AG10803 (cell line): ENCODE measurements at regions not wholly inside any gene's neighbourhood (a gene's known extent, or its start where the extent isn't known, plus 50 kb on each side); places are given as distances from the start of the nearest gene placed in this dataset.

ENCODE experiments used
- DNase-seq: peaks from one replicate; pipeline ENCODE4 v3.0.0; 2010; ENCODE audit warnings: low read depth
- H3K4me3 ChIP-seq: 2 replicates; pipeline ENCODE4 v1.5.1; 2011; ENCODE audit warnings: mild to moderate bottlenecking, low read length, control low read depth
- TF ChIP-seq, protein P1 (sequence below): conservative IDR thresholded peaks from 2 replicates; pipeline ENCODE4 v1.5.1; 2011; ENCODE audit warnings: mild to moderate bottlenecking, low read length, control low read depth, inconsistent platforms

DNA sequence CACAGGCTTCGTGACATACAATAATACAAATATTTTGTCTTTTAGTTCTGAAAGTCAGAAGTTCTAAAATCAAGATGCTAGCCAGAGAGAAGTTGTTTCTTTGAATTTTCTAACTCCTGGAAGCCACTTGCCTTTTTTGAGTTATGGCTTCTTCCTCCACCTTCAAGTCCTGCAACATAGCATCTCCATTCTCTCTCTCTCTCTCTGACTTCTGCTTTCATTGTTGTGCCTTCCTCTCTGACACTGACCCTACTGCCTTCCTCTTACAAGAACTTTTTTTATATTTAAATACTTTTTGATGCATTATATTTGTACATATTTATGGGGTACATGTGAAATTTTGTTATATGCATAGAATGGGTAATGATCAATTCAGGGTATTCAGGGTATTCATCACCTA lies 205.9 kb downstream of the MAP2K6 start:
- no peak for DNase-seq
- H3K4me3 ChIP-seq: no peak overlapping the region
- TF ChIP-seq, protein P1, sequence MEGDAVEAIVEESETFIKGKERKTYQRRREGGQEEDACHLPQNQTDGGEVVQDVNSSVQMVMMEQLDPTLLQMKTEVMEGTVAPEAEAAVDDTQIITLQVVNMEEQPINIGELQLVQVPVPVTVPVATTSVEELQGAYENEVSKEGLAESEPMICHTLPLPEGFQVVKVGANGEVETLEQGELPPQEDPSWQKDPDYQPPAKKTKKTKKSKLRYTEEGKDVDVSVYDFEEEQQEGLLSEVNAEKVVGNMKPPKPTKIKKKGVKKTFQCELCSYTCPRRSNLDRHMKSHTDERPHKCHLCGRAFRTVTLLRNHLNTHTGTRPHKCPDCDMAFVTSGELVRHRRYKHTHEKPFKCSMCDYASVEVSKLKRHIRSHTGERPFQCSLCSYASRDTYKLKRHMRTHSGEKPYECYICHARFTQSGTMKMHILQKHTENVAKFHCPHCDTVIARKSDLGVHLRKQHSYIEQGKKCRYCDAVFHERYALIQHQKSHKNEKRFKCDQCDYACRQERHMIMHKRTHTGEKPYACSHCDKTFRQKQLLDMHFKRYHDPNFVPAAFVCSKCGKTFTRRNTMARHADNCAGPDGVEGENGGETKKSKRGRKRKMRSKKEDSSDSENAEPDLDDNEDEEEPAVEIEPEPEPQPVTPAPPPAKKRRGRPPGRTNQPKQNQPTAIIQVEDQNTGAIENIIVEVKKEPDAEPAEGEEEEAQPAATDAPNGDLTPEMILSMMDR: no peak

DNA sequence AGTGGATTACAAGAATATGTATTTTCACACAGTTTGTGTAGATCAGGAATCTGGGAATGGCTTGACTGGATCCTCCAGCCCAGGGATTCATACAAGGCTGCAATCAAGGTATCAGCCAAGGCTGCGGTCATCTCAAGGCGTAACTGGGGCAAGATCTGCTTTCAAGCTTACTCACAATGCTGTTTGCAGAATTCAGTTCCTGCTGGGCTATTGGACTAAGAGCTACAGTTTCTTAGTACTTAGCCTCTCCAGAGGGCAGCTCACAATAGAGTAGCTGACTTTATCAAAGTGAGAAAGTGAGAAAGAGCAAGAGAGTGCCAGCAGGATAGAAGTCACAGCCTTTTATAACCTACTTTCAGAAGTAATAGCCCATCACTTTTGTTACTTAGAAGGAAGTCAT lies 211.0 kb downstream of the MAP2K6 start:
- no peak overlapping the region for H3K4me3 ChIP-seq
- DNase-seq: no peak
- TF ChIP-seq, protein P1: no peak

DNA sequence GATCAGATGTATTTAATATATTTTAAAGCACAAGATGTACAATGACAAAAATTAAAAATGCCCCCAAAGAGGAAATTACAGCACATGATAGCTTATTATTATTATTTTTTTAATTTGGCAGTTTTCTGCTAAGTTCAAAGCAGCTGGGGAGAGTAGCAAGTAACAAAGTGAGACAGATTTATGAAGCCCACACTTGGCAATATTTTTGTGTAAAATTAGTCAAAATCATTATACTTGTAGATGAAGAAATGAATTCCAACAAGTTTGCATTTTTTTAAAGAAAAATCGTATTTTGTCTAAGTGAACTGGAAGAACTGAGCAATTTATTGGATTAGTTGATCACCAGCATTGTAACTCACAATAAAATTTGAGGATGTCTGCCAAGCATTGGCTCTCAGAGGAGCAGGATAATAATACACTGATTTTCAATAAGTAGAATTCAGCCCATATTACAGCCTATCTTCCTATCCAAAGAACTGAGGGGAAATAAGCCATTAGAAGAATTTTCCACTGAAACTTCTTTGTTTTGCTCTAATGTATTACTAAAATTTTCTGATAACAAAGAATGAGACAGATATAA lies 215.6 kb downstream of the MAP2K6 start:
- no peak overlapping the region for H3K4me3 ChIP-seq
- DNase-seq: no peak
- TF ChIP-seq, protein P1: no peak

DNA sequence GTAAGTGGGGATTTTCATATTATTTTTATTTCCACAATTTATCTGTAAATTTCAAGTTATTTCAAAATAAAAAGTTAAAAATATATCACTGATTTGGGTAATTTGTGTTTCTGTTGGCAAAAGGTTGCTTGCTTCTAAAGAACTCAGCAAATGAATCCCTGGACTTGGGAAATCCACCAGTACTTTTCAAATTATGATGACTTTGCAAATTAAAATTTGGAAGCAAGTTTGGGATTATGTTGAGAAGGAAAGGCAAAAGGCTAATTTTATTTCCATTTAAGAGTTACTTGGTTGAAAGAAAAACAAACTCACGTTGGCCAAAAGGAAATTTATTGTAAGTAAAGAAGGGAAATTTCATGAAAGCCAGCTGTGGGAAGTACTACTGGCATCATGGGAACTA lies 220.3 kb downstream of the MAP2K6 start:
- H3K4me3 ChIP-seq: no peak overlapping the region
- DNase-seq: no peak
- TF ChIP-seq, protein P1: no peak

DNA sequence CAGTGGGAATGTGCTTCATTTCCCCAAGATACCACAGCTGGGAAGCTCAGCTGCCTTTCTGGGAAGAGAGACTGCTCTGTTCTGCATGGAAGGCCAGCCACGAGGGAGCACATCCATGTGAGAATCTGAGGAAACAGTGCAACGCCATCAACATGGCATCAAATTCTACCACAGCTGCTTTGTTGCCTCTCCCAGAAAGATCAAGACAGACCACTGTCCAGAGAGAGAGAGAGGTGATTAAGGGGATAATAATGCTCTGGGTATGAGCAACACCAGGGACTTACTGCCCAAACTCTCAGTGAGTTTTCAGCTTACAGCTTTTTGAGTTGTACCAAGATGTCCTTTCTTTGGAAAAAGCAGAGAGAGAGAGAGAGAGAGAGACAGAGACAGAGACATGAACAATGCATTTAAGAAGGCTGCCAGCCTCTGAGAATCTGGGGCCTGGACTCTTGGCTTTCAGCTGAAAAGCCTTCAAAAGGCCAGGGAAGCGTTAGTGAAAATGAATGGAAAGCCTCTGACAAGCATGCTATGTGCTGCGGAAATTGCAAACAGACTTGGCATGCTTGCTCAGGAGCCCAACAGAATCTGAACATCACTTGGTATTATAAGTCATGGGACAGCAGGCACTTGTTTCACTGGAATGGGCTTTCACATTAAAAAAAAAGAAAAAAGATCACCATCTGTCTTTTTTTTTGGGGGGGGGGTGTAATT lies 223.1 kb downstream of the MAP2K6 start:
- TF ChIP-seq, protein P1: no peak
- peak; percentile 83 for DNase-seq
- no peak overlapping the region for H3K4me3 ChIP-seq

DNA sequence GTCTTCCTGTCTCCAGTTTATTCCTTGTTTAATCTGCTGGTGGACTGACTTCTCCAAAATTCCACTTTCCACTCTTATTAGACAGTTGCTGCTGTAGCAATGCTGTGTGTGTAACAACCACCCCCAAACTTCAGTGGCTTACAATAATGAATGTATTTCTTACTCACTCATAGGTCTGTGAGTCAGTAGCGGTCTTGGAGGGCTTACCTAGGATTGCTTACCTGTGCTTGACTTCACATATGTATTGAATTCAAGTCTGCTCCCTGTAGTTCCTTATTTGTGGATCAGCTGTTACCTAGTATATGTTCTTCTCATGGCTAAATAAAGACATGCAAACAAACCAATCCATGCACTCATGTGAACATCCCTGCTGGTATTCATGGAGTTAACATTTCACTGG lies 224.6 kb downstream of the MAP2K6 start:
- TF ChIP-seq, protein P1: no peak
- H3K4me3 ChIP-seq: no peak overlapping the region
- no peak for DNase-seq

DNA sequence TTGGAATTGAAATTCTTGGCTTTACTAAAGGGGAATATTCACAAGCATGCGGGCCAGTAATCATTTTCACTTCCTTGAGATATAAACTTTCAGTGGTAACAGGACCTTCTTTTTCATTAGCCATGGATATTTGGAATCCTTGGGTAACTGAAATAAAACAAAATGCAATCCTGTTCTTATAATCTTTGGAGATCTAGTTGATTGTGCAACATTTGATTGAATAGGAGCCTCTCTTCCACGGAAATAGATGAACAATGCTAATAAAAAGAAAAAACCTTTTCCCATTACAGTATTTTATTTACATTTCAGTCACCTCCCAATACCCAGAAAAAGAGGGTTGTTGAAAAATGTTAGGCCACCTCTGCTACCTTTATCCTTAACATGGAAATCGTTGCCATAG lies 225.6 kb downstream of the MAP2K6 start:
- TF ChIP-seq, protein P1: no peak
- no peak for DNase-seq
- H3K4me3 ChIP-seq: no peak overlapping the region
